ENCODE measurements at regions not wholly inside any gene's neighbourhood (a gene's known extent, or its start where the extent isn't known, plus 50 kb on each side); places are given as distances from the start of the nearest gene placed in this dataset.
"Not testable (repeated sequence)": the region's sequence is repeated elsewhere in the genome, so short reads cannot be mapped to it uniquely, and the experiment has no call there.

GRCh38 chr10:108346066-108346465 is 1181.6 kb upstream of the SORCS1 start:
- no peak overlapping the region for H3K4me3 ChIP-seq
- no peak for DNase-seq (ENCODE audit: low spot score)
- TF ChIP-seq CTCF (IDR thresholded peaks at IDR 0.05), result no peak
- H3K27ac ChIP-seq, result no peak overlapping the region

- DNase-seq (ENCODE audit: low spot score), result no peak
- no peak for TF ChIP-seq CTCF (IDR thresholded peaks at IDR 0.05)
- H3K27ac ChIP-seq, result no peak overlapping the region
- H3K4me3 ChIP-seq, result no peak overlapping the region
Observed at GRCh38 chr10:108338146-108338545, 1173.6 kb upstream of the SORCS1 start.

- Histone ChIP-seq H3K4me3 (no peak overlapping the region), H3K27ac (no peak overlapping the region)
- no peak for DNase-seq (ENCODE audit: low spot score)
- no peak for TF ChIP-seq CTCF (IDR thresholded peaks at IDR 0.05)
Observed at GRCh38 chr10:108336836-108337235, 1172.3 kb upstream of the SORCS1 start.

GRCh38 chr10:108327706-108328105 is 1163.2 kb upstream of the SORCS1 start:
- no peak for TF ChIP-seq CTCF (IDR thresholded peaks at IDR 0.05)
- DNase-seq (ENCODE audit: low spot score), result no peak
- Histone ChIP-seq H3K27ac (no peak overlapping the region), H3K4me3 (no peak overlapping the region)

- TF ChIP-seq CTCF (IDR thresholded peaks at IDR 0.05), result no peak
- no peak for DNase-seq (ENCODE audit: low spot score)
- Histone ChIP-seq H3K4me3 (no peak overlapping the region), H3K27ac (no peak overlapping the region)
Observed at GRCh38 chr10:108323274-108323798, 1158.8 kb upstream of the SORCS1 start.

GRCh38 chr10:108319434-108320222 is 1155.1 kb upstream of the SORCS1 start:
- H3K4me3 ChIP-seq, result no peak overlapping the region
- no peak for TF ChIP-seq CTCF (IDR thresholded peaks at IDR 0.05)
- no peak for DNase-seq (ENCODE audit: low spot score)
- H3K27ac ChIP-seq, result no peak overlapping the region

- not testable (repeated sequence) for H3K4me3 ChIP-seq; H3K27ac ChIP-seq; DNase-seq (ENCODE audit: low spot score)
Observed at GRCh38 chr10:108315636-108316035, 1151.1 kb upstream of the SORCS1 start.
